Trophoblast cell (in vitro differentiated cells and primary cell): ENCODE measurements at regions not wholly inside any gene's neighbourhood (a gene's known extent, or its start where the extent isn't known, plus 50 kb on each side); places are given as distances from the start of the nearest gene placed in this dataset.
"Not testable (repeated sequence)": the region's sequence is repeated elsewhere in the genome, so short reads cannot be mapped to it uniquely, and the experiment has no call there.

Source experiments
- DNase-seq, 2 donors: peaks; one replicate each; pipeline ENCODE4 v3.0.0-alpha.2; 2016
- H2AFZ ChIP-seq: 2 replicates; pipeline ENCODE4 v1.6.1; 2013; ENCODE audit warnings: low read length, moderate library complexity, mild to moderate bottlenecking; ENCODE audit not compliant: insufficient read depth, poor library complexity
- H2AK5ac ChIP-seq: 2 replicates; pipeline ENCODE4 v1.6.1; 2013; ENCODE audit warnings: mild to moderate bottlenecking, low read length
- H2BK120ac ChIP-seq: 2 replicates; pipeline ENCODE4 v1.6.1; 2013; ENCODE audit warnings: low read length, mild to moderate bottlenecking, moderate library complexity; ENCODE audit not compliant: insufficient read depth, poor library complexity
- H2BK12ac ChIP-seq: 2 replicates; pipeline ENCODE4 v1.6.1; 2013; ENCODE audit warnings: mild to moderate bottlenecking, low read length, moderate library complexity
- H2BK5ac ChIP-seq: 2 replicates; pipeline ENCODE4 v1.6.1; 2013; ENCODE audit warnings: low read length, low read depth, moderate library complexity, mild to moderate bottlenecking; ENCODE audit not compliant: poor library complexity
- H3K14ac ChIP-seq: 2 replicates; pipeline ENCODE4 v1.6.1; 2013; ENCODE audit warnings: mild to moderate bottlenecking, low read length
- H3K18ac ChIP-seq: 2 replicates; pipeline ENCODE4 v1.6.1; 2013; ENCODE audit warnings: mild to moderate bottlenecking, low read length
- H3K23ac ChIP-seq: 2 replicates; pipeline ENCODE4 v1.6.1; 2013; ENCODE audit warnings: low read length
- H3K27ac ChIP-seq: 2 replicates; pipeline ENCODE4 v1.5.1; 2013; ENCODE audit warnings: low read depth, mild to moderate bottlenecking, inconsistent platforms, low read length, moderate library complexity
- H3K27me3 ChIP-seq: 2 replicates; pipeline ENCODE4 v1.6.1; 2013; ENCODE audit warnings: inconsistent platforms, mild to moderate bottlenecking, low read length, moderate library complexity; ENCODE audit not compliant: insufficient read depth
- H3K36me3 ChIP-seq, 2 experiments: 1 replicate in 1 of 2; 2 replicates in 1 of 2; pipeline ENCODE4 v1.6.1; 2013; ENCODE audit warnings: low read length in 2 of 2, mild to moderate bottlenecking in 2 of 2, moderate library complexity in 1 of 2; ENCODE audit not compliant: insufficient read depth in 2 of 2, control insufficient read depth in 1 of 2
- H3K4ac ChIP-seq: 2 replicates; pipeline ENCODE4 v1.6.1; 2013; ENCODE audit warnings: low read depth, mild to moderate bottlenecking, low read length, moderate library complexity
- H3K4me1 ChIP-seq, 2 experiments: 1 replicate in 1 of 2; 2 replicates in 1 of 2; pipeline ENCODE4 v1.6.1; 2013; ENCODE audit warnings: low read length in 2 of 2, mild to moderate bottlenecking in 2 of 2, moderate library complexity in 1 of 2; ENCODE audit not compliant: insufficient read depth in 2 of 2, control insufficient read depth in 1 of 2
- H3K4me2 ChIP-seq: 2 replicates; pipeline ENCODE4 v1.6.1; 2013; ENCODE audit warnings: inconsistent platforms, mild to moderate bottlenecking, low read length, moderate library complexity
- H3K4me3 ChIP-seq: 2 replicates; pipeline ENCODE4 v1.5.1; 2013; ENCODE audit warnings: mild to moderate bottlenecking, low read depth, low read length, inconsistent platforms
- H3K79me1 ChIP-seq: one replicate; pipeline ENCODE4 v1.6.1; 2013; ENCODE audit warnings: low read length
- H3K79me2 ChIP-seq: 2 replicates; pipeline ENCODE4 v1.6.1; 2013; ENCODE audit warnings: low read length, mild to moderate bottlenecking; ENCODE audit not compliant: control insufficient read depth, insufficient read depth, poor library complexity
- H3K9ac ChIP-seq: 2 replicates; pipeline ENCODE4 v1.6.1; 2013; ENCODE audit warnings: mild to moderate bottlenecking, low read length
- H3K9me3 ChIP-seq: 2 replicates; pipeline ENCODE4 v1.6.1; 2013; ENCODE audit warnings: low read depth, mild to moderate bottlenecking, control low read depth, inconsistent platforms, low read length; ENCODE audit not compliant: insufficient read depth
- H4K12ac ChIP-seq: 2 replicates; pipeline ENCODE4 v1.6.1; 2013; ENCODE audit warnings: low read depth, mild to moderate bottlenecking, low read length, moderate library complexity
- H4K8ac ChIP-seq: 2 replicates; pipeline ENCODE4 v1.6.1; 2013; ENCODE audit warnings: low read depth, mild to moderate bottlenecking, low read length, moderate library complexity
- H4K91ac ChIP-seq: one replicate; pipeline ENCODE4 v1.6.1; 2013; ENCODE audit warnings: low read depth, mild to moderate bottlenecking, low read length, moderate library complexity
- WGBS: extraction: QIAGEN DNeasy Blood & Tissue Kit; methylation state at CpG from one replicate; pipeline ENCODE4 v1.1.7; 2013; ENCODE audit warnings: missing lambda C conversion rate; ENCODE audit not compliant: insufficient read length, insufficient coverage; ENCODE audit errors: extremely low coverage; 5-methylcytosine and 5-hydroxymethylcytosine counted together

GRCh38 chr7:131634197-131634596 lies 77.8 kb upstream of the PODXL start:
- H3K36me3 ChIP-seq, DNase-seq, H3K27ac ChIP-seq, H2AFZ ChIP-seq, H3K14ac ChIP-seq, H2BK5ac ChIP-seq, H3K27me3 ChIP-seq, H3K18ac ChIP-seq, H2BK120ac ChIP-seq, H3K9ac ChIP-seq, H3K4me3 ChIP-seq, H3K79me2 ChIP-seq, H2BK12ac ChIP-seq, H2AK5ac ChIP-seq, H4K8ac ChIP-seq, H4K12ac ChIP-seq, H3K4me2 ChIP-seq, H3K4ac ChIP-seq, H3K9me3 ChIP-seq, H3K23ac ChIP-seq: not testable (repeated sequence)
- Histone ChIP-seq H3K4me1 (peaks cover 40 to 47% of the 10 kb centered on the region in 2 experiments), H4K91ac (peak overlapping the region; percentile 84), H3K79me1 (peaks cover 31% of the 10 kb centered on the region)

DNA sequence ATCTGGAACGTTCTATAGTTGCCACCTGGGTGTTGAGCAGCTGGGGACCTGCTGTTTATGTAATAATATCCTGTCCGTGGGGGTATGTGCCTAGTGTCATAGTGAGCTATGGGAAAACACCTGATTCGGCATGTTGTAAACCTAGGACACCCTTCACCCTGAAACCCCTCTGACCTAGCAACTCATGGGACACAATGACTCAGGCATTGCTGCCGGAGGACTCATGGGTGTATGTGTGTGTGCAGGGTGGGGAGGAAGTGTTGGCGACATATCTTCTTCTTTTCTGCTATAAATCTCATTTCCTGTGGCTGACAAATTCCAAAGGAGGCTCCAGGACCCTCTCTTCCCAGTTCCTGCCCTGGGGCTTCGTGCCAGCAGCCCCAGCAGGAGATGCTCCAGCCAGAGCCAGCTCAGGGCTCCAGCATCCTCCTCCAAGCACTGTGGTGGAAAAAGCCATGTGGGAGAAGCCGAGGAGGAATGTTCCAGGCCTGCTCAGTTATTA lies 77.0 kb upstream of the PODXL start:
- Histone ChIP-seq H2BK12ac (peak overlapping the region; percentile 80), H3K79me2 (peaks cover 2% of the 10 kb centered on the region), H2BK5ac (no peak overlapping the region), H3K27ac (no peak overlapping the region), H3K18ac (no peak overlapping the region), H2AK5ac (no peak overlapping the region), H3K4me2 (no peak overlapping the region), H3K36me3 (no peaks in the 10 kb centered on the region), H3K23ac (no peak overlapping the region), H3K4me3 (no peak overlapping the region), H4K91ac (peak overlapping the region; percentile 85), H4K12ac (no peak overlapping the region), H3K9me3 (no peaks in the 10 kb centered on the region), H2BK120ac (peak overlapping the region; percentile 76), H3K14ac (no peak overlapping the region), H3K4ac (no peak overlapping the region), H3K27me3 (no peaks in the 10 kb centered on the region), H3K79me1 (peaks cover 35% of the 10 kb centered on the region), H2AFZ (no peak overlapping the region), H4K8ac (no peak overlapping the region), H3K9ac (no peak overlapping the region), H3K4me1 (peaks cover 40 to 45% of the 10 kb centered on the region in 2 experiments)
- no peak for DNase-seq
- WGBS = no CpG with 5 or more reads among the region's 7 CpGs

GRCh38 chr7:131630427-131630826 lies 74.0 kb upstream of the PODXL start:
- Histone ChIP-seq H4K91ac (peak overlapping the region; percentile 85), H3K27ac (no peak overlapping the region), H3K18ac (peak overlapping the region; percentile 60), H2AK5ac (peak overlapping the region; percentile 28), H3K23ac (no peak overlapping the region), H3K36me3 (no peaks in the 10 kb centered on the region), H2AFZ (no peak overlapping the region), H3K79me1 (peaks cover 33% of the 10 kb centered on the region), H3K4me2 (no peak overlapping the region), H3K4me1 (peaks cover 38 to 42% of the 10 kb centered on the region in 2 experiments), H2BK120ac (peak overlapping the region; percentile 45), H3K79me2 (no peaks in the 10 kb centered on the region), H4K8ac (no peak overlapping the region), H4K12ac (no peak overlapping the region), H2BK5ac (no peak overlapping the region), H3K9me3 (no peaks in the 10 kb centered on the region), H3K4ac (no peak overlapping the region), H2BK12ac (peak overlapping the region; percentile 20), H3K9ac (no peak overlapping the region), H3K14ac (peak overlapping the region; percentile 19), H3K27me3 (no peaks in the 10 kb centered on the region), H3K4me3 (no peak overlapping the region)
- whole genome bisulfite sequencing = no CpG with 5 or more reads among the region's 4 CpGs
- DNase-seq = no peak

GRCh38 chr7:131629217-131629882 lies 72.9 kb upstream of the PODXL start:
- no CpG with 5 or more reads among the region's 13 CpGs for WGBS
- peak overlapping the region; percentile 52 for H2BK5ac ChIP-seq
- H3K4ac ChIP-seq = peak overlapping the region; percentile 40

More at GRCh38 chr7:131629217-131629882, 72.9 kb upstream of the PODXL start:
- Histone ChIP-seq H3K27ac (no peak overlapping the region), H3K36me3 (no peaks in the 10 kb centered on the region), H3K23ac (no peak overlapping the region), H4K12ac (no peak overlapping the region), H3K79me1 (peaks cover 36% of the 10 kb centered on the region), H4K8ac (peak overlapping the region; percentile 30), H4K91ac (peak overlapping the region; percentile 85), H3K4me3 (no peak overlapping the region), H3K9me3 (no peaks in the 10 kb centered on the region), H2AK5ac (peak overlapping the region; percentile 89), H2AFZ (no peak overlapping the region), H3K79me2 (no peaks in the 10 kb centered on the region), H3K18ac (peak overlapping the region; percentile 48), H3K27me3 (no peaks in the 10 kb centered on the region), H3K14ac (peak overlapping the region; percentile 86), H3K4me1 (peaks cover 41 to 52% of the 10 kb centered on the region in 2 experiments), H3K9ac (no peak overlapping the region), H2BK120ac (peak overlapping the region; percentile 62), H2BK12ac (peak overlapping the region; percentile 81), H3K4me2 (no peak overlapping the region)
- DNase-seq = no peak
